ENCODE measurements at regions not wholly inside any gene's neighbourhood (a gene's known extent, or its start where the extent isn't known, plus 50 kb on each side); places are given as distances from the start of the nearest gene placed in this dataset.
"Not testable (repeated sequence)": the region's sequence is repeated elsewhere in the genome, so short reads cannot be mapped to it uniquely, and the experiment has no call there.

DNA sequence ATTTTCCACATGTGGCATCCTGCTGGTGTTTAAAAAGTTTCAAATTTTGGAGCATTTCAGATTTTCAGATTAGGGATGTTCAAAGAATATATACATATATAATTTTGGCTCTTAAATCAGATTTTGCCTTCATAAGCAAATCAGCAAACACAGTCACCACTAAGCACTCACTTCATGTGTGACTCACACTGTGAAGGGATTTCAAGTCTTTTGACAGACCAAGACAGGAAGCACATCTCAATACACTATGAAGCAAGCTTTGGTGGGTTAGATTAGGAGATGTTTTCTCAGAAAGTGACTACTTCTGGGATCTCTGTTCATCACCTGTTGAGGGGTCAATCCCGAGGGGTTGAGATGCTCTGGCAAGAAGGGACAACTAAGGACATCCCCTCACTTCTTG lies 227.8 kb upstream of the RBBP8 start:
- peak; percentile 73 for DNase-seq

DNA sequence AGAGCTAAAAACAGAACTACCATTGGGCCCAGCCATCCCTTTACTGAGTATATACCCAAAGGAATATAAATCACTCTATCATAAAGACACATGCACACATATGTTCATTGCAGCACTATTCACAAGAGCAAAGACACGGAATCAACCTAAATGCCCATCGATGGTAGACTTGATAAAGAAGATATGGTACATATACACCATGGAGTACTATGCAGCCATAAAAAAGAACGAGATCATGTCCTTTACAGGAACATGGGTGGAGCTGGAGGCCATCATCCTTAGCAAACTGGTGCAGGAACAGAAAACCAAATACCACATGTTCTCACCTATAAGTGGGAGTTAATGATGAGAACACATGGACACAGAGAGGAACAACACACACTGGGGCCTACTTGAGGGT lies 227.1 kb upstream of the RBBP8 start:
- not testable (repeated sequence) for DNase-seq

DNA sequence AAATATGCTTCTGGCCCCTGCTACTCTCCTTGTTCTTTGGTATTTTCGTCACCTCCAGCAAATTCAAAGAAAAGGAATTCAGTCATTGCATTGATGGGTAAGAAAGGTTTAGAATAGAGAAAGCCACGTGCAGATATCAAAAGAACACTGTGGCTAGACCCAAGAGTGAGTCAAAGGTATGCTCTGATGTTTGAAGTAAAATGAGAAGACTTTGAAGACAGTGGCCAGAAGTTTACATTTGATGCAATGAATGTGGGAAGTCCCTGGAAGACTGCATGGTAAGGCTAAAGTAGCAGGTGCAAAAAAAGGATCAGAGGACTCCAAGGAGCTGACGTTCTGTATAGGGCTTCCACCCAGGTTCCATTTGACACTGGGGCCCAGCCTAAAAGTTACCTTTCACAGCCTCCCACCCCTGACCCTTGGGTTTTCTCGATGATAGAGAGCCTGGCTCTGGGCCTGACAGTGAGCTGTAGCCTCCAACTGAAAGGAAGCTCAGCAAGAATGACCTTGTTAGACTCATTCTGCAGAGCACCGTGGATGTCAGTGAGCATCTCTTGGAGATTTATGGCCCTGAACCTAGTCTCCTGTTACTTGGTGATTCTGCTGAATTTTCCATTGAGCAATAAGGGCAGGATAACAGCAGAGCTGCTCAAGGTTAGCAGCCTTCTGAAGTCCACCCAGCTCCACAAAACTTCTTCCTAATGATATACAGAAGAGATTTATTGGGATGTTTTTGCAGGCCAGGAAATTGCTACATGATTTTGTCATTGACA lies 223.7 kb upstream of the RBBP8 start:
- no peak for DNase-seq

DNA sequence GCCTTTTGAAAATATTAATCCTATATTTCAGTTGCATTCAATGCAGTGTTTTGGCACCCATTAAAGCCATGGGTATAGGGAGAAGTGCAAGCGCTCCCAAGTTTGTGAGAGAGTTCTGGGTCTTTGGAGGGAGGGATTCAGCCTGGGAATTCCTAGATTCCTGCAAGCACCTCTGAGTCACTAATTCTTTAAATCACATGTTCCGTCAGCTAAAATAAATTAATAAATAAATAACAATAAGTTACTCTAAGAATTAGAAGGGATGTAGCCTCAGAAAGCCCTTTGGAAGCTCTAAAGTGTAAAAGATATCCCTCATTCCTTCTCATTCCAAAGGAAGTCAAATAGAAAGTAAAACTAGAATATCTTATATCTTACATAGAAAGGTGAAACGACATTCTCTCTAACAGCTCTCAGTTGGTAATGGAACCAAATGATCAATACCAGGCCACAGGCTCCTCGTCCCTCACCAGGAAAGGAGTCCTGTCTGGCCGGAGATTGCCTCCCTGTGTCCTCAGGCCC lies 222.4 kb upstream of the RBBP8 start:
- no peak for DNase-seq

DNA sequence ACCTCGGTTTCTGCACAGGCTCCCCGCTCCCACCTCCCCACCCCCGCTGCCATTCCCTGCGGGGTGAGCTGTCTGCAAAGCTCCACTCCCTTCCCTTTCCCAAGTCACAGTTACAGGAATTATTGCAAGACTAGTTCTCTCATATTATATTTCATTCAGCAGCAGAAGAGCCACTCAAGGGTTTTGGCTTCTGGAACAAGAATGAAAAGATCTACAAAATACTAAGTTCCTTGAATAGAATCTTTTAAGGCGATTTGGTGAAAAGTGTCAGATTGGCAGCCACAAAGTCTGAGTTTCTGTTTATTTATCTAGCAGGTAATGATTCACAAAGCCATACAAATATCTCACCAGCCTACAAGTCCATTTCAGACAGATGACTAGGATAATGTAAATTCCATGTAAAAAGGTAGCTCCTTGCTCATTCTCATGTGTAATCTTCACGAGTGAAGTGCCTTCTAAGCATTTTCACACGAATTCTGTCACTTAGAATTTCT lies 221.9 kb upstream of the RBBP8 start:
- peak; percentile 35 for DNase-seq

DNA sequence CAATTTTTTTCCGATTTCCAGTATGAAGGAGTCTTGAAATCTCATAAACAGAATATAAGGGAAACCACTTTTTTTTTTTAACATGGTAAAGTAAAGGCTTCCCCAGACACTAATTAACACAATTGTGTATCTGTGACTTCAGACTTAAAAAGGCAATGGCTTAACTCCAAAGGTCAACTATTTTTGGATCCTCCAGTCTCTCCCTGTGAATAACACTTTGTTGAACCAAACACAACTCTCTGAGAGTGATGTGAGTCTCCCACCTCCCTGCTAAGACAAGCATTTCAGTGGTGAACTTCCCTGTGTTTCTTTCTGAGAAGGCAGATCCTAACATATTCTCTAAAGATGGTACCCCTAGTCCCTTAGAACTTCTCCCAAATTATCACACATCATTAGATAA lies 219.6 kb upstream of the RBBP8 start:
- no peak for DNase-seq

DNA sequence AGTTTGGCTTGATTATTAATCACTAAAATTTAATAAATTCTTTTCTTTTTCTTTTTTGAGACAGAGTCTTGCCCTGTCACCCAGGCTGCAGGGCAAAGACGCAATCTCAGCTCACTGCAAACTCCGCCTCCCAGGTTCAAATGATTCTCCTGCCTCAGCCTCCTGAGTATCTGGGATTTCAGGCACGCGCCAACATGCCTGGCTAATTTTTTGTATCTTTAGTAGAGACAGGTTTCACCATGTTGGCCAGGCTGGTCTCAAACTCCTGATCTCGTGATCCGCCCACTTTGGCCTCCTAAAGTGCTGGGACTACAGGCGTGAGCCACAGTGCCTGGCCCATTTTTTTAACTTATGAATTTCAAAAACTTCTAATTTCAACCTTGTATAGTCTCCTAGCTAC lies 215.6 kb upstream of the RBBP8 start:
- DNase-seq = not testable (repeated sequence)

DNA sequence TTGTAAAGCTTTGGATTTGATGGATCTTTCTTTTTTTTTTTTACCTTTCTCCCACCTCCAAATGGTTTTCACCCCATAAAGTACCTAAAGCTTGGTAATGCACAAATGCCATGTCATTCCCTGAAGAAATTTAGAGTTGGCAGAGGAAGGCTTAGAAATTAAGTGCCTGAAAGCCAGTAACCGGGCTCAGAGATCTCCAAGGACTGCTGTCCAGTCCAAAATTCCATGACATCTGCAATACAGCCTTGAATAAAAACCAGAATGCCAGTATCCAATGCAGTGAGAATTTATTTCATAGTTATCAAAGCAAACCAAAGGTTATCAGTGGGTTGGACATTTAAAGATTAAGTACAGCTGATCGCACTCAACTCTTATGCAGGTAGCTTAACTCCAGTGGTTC lies 209.9 kb upstream of the RBBP8 start:
- DNase-seq = no peak

DNA sequence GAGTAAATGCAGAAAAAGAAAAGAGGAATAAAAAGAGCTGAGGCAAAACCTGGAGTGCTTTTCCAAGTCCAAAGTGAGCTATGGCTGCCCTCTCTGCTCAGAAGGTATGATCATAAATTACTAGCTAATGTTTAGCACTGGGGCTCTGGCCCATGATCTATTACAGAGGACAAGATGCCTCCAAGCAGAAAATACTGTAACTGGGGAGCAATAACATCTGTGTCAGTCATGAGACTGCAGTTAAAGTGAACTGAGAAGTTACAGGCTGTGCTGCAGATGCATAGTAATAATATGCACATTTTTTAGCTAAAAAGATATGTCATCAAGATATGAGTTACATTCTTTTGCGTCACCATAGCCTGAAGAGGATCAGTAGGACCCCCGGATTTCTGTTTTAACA lies 209.4 kb upstream of the RBBP8 start:
- no peak for DNase-seq

DNA sequence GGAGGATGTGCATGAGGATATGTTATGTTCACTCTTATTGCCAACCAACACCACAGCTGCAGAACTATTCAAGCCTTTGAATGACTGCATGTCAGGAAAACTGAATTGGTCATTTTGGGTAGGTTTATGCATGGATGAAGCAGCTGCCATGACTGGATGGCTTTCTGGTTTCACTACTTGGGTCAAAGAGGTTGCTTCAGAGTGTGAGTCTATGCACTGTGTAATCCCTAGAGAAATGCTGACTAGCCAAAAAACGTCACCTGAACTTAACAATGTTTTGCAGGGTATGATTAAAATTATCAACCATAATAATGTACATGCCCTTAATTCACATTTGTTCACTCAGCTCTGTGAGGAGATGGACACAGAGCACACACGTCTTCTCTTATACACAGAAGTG lies 206.7 kb upstream of the RBBP8 start:
- no peak for DNase-seq

DNA sequence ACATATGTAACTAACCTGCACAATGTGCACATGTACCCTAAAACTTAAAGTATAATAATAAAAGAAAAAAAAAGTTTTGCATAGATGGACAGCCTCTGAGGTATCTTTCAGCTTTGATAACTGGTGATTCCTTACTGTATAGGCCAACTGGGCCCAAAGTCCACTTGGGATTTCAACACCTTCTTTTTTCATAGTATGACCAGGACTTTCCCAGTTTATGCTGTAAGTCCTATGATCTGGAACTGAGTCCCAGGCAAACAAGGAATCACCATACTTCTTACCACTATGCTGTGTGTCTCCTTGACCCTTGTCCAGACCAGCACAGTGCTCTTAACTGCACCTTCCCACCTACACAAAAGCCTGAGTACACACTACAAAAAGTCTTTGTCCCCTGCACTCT lies 205.1 kb upstream of the RBBP8 start:
- DNase-seq = no peak

DNA sequence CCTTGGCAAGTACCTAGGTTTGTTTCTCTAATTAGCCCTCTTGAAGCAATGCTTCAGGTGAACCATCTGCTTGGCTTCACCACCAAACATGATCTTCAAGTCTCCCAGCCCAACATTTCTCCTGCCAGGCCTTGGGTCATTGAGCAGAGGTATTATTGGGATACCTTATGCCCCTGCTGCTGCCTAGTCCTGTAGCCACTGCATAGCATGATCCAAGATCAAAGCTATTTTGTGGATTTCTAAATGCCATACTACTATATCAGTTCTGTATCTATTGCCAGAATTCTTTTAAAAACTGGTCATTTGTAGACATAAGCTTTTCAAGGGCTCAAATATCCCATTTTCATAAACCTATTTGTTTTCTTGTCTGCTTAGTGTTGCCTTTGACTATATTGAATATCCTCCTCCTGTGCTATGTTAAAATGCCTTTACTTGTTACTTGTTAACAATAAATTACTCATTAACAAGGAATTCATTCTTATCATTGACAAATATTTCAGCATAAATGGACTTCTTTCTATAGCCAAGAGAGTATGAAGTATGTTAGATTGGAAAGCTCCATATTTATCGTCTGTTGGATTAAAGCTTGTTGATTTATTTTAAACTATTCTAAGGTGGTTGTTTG lies 204.5 kb upstream of the RBBP8 start:
- DNase-seq = no peak

DNA sequence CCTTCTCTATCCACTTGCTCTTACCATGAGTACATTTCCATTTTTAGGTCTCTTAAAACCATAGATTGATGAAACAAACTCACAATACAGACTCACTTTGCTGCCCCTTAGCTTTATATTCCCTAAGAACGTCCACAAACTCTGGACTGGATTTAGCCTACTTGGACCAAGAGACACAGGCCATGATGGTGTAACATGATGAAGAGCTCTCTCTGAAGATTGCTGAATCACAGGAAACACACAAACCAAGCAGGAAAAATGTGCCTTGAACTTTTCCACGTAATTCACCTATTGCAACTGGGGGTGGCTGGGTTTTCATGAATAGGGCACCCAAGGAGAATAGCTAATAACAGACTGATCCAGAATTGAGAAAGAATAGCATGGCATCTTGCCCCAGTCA lies 201.7 kb upstream of the RBBP8 start:
- DNase-seq = no peak

DNA sequence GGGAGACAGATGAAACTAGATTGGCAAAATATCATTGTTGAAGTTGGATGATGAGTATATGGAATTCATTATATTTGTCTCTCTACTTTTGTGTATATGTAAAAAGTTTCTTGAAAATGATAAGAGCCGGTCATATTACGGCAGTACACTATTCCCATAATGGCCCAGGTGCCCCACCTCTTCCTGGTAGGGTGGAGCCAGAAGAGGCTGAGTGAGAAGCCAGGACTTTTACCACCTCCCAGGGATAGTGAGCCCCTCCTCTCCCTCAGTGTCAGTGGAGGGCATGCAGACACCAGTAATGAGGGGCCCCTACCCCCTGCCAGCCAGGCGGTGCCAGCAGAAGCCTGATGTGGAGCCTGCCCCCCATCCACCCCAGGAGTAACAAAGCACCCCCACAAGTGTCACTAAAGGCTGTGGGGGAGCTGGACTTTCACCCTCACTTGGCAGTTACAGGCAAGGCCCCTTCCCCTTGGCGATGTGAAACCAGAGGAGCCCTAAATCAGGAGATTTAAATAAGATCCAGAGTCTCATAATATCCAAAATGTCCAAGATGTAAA lies 198.9 kb upstream of the RBBP8 start:
- no peak for DNase-seq

DNA sequence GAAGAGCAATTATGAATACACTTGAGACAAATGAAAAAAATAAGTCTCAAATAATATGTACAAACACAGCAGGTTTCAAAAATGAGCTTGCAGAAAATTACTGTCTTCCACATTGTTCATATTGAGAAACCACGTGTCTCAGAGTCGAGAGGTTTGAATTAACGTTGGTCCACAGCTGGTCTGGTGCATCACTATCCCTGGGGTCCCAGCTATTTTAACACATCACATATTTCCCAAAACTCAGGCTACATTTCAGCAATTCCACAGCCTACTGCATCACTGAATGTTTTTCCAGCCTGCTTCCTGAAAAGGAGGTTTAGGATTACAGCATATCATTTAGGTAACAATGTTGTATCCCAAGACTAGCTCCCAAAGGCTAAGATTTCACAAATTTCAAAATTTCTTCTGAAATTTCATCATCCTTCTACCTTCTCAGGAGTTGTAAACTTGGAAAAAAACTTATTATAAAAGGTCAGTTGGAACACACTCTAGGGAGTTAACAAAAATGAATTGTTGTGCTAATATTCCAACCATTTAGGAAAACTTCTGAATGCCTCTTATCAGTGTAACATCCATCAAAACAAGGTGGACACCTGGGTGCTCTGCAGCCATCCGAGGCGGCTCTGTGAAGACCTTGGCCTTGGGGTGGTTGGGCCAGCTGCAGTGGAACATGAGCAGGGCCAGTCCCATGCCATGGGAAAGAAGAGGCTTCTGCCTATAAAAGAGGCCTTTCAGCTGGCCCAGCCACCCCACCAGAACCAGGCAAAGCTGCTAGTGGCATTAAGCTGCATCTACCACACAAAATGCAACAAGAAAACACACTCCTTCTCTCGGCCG lies 198.1 kb upstream of the RBBP8 start:
- no peak for DNase-seq

DNA sequence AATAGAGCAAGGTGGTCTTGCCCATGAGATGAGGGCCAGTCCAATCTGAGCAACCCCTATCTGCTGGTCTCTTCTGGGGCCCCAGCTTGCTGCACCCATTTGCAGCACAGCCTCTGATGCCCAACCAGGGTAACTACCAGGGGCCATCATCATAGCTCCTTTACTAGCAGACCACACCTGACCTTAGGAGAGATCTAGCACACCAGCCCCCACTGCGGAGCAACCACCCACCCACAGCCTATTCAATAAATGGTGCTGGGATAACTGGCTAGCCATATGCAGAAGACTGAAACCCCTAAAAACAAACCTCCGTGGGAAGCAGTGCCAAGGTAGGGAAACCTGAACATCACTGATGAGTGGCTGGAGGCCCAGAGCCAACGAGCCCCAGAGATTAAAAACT lies 196.1 kb upstream of the RBBP8 start:
- DNase-seq = no peak

DNA sequence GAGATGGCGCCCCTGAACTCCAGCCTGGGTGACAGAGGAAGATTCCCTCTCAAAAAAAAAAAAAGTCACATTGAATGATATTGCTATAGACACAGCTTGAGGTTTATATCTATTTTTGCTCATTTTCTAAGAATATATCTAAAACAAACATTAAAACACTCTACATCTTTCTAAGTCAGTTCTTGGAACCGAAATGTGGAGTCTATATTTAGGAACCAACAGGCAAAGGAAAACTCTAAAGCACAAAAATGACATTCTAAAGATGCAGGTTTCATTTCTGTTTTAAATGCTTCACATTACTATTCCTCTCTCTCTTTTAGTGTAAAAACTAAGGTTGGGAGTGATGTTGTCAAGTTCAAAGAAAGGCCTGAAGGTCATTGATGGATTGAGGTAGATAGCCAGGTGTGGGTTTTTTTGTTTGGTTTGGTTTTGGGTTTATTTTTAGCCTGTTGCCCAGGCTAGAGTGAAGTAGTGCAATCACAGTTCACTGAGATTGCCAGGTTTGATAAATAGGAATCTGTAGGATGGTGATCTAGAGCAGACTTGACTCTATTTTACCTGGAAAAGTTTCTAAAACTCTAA lies 194.0 kb upstream of the RBBP8 start:
- DNase-seq = no peak

DNA sequence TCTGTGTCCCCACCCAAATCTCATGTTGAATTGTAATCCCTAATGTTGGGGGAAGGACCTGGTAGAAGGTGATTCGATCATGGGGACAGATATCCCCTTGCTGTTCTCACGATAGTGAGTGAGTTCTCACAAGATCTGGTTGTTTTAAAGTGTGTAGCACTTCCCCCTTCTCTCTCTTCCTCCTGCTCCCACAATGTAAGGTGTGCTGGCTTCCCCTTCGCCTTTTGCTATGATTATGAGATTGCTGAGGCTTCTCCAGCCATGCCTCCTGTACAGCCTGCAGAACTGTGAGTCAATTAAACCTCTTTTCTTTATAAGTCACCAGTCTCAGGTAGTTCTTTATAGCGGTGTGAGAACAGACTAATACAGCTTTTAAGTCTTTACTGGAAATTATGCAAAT lies 193.3 kb upstream of the RBBP8 start:
- no peak for DNase-seq

DNA sequence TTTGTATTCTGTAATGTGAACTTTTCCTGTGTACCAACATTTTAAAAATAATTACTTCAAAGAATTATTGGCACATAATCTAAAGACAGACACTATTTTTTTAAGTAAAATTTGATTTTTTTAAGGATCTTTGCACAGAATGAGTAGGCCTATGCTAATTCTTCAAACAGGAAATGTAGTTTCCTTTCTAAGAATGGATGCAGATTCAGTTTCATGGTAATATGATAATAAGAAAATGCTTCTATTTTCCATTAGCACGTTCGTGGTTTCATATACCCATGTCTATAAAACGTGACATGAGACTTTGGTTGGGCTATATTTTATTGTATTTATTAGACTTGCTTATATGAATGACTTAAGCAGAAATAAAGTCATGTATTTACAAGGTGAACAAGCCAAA lies 191.8 kb upstream of the RBBP8 start:
- DNase-seq = no peak

DNA sequence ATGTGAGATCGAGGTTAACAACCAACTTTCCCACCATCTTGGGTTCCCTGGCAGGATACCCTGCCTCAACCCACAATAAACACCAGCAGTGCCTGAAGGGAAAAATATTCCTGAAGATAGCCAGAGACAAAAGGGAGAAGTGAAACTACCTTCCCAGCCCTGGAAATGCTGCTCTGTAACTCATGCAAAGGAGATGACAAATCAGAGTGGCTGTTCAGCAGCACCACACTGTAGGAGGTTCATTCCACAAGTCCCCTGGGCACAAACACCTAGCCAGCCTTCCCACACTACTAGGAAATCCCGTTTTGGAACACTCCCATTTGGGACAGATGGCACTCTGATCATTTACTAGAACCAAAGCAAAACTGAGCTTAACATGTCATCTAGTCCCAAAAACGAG lies 190.7 kb upstream of the RBBP8 start:
- DNase-seq = peak; percentile 3

DNA sequence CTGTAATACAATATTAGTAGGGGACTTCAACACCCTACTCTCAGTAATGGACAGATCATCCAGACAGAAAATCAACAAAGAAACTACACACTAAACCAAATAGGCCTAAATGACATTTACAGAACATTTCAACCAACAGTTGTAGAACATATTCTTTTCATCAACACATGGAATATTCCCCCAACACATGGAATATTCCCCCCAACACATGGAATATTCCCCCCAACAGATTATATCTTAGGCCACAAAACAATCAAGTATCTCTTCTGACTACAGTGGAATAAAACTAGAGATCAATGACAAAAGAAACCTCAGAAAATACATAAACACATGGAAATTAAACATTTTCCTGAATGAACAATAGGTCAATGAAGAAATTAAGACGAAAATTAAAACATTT lies 187.2 kb upstream of the RBBP8 start:
- no peak for DNase-seq

DNA sequence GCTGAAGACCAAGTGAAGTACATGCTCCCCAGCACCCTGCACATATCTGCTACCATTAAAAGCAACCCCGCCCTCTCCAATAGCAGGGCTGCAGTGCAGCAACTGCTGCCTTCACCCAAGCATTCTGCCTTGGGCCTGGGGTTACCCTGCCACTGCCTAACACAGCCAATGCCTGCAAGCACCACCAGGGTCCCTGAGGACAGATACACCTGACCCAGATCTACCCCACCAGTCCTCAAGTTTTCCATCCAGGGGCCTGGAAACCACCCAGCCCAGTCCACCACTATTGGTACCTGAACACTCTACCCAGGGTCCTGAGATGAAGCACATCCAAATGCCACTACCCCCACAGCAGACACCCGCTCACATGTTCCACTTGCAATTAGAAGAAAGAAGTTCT lies 181.1 kb upstream of the RBBP8 start:
- no peak for DNase-seq
